ENCODE measurements at regions not wholly inside any gene's neighbourhood (a gene's known extent, or its start where the extent isn't known, plus 50 kb on each side); places are given as distances from the start of the nearest gene placed in this dataset.

DNA sequence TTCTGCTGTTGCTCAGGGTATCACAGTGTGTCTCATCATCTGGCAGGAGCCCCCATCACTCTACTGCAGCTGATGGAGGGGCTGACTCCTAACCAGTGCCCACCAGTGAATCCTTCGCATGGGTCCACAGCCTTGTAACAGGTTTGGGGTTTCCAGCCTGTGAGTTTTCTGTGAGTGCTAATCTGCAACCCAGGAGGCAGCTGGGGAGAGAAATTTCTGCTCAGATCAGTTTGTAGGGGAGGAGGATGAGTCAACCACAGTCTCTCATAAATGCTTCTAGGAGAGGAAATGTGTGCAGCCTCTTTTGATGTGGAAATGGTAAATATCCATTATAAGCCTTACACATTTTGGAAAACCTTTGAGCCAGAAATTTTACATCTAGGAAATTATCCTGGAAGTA lies 871.3 kb downstream of the AACS start:
- DNase-seq (no peak), ATAC-seq (ENCODE audit: poor library complexity) (no peak)
- intact Hi-C loops (cut with DNase I) = no loop called here

DNA sequence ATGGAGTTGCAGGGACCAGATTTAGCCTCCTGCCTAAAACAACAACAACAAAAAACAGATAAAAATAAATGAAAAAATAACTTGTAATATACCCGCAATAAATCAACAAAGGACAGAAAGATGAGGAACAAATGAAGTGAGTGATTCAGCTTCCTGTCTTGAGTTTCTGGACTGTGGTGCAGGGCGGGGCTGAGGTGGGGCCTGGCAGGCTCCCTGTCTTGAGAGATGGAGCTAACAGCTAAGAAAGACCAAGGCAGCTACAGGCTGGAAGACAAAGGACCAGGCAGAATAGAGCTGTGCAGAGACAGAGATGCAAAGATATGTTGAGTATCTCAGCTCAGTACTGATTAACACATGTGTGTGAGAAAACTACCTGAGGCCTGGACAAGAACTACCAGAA lies 879.2 kb downstream of the AACS start:
- ATAC-seq (ENCODE audit: poor library complexity) = no peak
- no peak for DNase-seq
- intact Hi-C loops (cut with DNase I) = no loop called here

DNA sequence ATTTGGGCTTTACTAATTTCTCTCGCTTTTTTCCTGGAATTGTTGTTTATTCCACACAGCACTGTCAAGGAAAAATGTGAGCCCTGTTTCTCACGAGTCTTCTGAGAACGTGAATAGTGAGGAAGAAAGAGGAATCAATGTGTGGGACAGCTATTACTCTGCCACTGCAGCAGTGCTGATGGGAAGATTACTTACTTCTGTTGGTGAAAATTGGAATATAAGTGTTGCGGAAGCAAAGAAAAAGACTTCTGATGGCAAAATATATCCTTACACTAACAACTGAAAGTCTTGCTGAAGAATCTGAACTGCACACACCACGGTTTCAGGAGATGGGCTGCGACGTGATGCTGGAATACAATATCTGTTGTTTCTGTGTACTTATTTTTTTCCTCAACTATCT lies 884.2 kb downstream of the AACS start:
- DNase-seq (no peak), ATAC-seq (ENCODE audit: poor library complexity) (no peak)
- intact Hi-C loops (cut with DNase I) = no loop called here

- DNase-seq (no peak), ATAC-seq (ENCODE audit: poor library complexity) (no peak)
- intact Hi-C loops (cut with DNase I) = no loop called here
Observed at GRCh38 chr12:125954362-125954761, 889.1 kb downstream of the AACS start.

GRCh38 chr12:125956186-125956585 lies 891.0 kb downstream of the AACS start:
- no peak for ATAC-seq (ENCODE audit: poor library complexity)
- intact Hi-C loops (cut with DNase I) = no loop called here
- no peak for DNase-seq

DNA sequence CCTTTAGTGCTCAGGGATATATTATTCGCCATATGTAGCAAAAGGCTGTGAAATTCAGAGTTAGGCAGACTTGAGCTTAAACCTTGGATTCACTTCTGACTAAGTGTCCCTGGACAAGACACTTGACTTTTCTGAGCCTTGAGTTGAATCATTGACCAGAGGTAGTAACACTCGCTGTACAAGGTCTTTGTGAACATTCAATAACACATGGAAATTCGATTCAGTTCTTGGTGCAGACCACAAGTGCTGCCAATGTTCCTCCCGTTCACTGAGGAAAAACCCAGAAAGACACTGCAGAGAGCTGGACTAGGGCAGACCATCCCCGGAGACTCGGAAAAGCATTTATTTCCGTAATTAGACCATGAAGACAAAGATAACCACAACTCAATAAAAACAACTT lies 901.4 kb downstream of the AACS start:
- ATAC-seq (ENCODE audit: poor library complexity) = no peak
- no peak for DNase-seq
- intact Hi-C loops (cut with DNase I) = no loop called here

DNA sequence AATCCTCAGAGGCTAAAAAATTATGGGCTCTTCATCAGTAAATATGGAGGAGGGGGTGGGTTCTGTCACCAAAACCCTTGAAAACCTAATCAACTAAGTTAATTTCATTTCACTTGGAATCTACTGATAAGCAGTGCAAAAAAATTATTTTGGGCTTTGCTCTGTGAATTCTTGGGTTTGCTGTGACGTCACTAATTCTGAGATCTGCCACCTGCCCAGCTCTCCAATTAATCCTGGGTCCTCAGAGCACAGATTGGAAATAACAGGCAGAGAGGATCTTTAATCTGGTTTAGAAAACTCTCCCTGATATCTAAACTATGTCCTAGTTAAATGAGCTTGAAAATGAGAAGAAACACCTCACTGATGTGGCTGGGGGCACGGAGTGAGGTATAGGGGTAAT lies 903.2 kb downstream of the AACS start:
- intact Hi-C loops (cut with DNase I) = no loop called here
- DNase-seq = no peak
- ATAC-seq (ENCODE audit: poor library complexity) = no peak

GRCh38 chr12:125971981-125972380 lies 906.7 kb downstream of the AACS start:
- ATAC-seq (ENCODE audit: poor library complexity) (no peak), DNase-seq (no peak)
- intact Hi-C loops (cut with DNase I) = no loop called here

GRCh38 chr12:125978286-125978685 lies 913.1 kb downstream of the AACS start:
- DNase-seq = no peak
- intact Hi-C loops (cut with DNase I) = no loop called here
- no peak for ATAC-seq (ENCODE audit: poor library complexity)

GRCh38 chr12:125981610-125982253 lies 916.5 kb downstream of the AACS start:
- no peak for ATAC-seq (ENCODE audit: poor library complexity)
- DNase-seq = no peak
- intact Hi-C loops (cut with DNase I) = no loop called here

DNA sequence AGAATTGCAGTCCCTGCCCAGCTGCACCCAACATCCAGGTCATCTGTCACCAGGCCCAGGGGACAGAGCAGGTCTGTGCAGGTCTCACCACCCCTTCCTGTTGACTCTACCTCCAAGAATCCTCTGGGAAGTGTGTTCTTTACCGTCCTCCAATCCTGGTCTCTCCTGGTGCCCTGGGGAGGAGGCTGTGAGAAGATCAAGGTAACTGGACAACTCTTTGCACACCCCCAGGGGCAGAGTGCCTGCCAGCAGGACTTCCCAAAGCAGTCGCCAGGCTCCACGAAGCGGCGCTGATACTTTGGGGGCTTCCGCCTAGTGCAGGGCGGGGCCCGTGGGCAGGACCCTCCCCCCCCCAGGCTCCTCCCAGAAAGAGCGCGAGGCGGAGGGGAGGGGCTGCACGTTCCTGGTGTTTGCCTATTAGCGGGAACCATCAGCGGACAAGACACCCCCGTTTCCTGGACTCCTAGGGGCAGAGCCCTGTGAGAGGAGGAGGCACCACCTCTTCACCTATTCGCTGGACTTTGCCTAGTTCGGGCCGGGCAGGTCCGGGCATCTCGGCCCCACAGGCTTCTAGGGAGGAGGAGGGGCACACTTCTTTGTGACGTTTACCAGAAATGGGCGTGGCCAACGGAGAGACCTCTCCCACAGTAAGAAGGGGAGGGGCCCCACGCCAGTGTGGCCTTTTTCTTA lies 918.0 kb downstream of the AACS start:
- ATAC-seq (ENCODE audit: poor library complexity) (peak; percentile 84), DNase-seq (peak; percentile 40)
- intact Hi-C loops (cut with DNase I) = no loop called here

DNA sequence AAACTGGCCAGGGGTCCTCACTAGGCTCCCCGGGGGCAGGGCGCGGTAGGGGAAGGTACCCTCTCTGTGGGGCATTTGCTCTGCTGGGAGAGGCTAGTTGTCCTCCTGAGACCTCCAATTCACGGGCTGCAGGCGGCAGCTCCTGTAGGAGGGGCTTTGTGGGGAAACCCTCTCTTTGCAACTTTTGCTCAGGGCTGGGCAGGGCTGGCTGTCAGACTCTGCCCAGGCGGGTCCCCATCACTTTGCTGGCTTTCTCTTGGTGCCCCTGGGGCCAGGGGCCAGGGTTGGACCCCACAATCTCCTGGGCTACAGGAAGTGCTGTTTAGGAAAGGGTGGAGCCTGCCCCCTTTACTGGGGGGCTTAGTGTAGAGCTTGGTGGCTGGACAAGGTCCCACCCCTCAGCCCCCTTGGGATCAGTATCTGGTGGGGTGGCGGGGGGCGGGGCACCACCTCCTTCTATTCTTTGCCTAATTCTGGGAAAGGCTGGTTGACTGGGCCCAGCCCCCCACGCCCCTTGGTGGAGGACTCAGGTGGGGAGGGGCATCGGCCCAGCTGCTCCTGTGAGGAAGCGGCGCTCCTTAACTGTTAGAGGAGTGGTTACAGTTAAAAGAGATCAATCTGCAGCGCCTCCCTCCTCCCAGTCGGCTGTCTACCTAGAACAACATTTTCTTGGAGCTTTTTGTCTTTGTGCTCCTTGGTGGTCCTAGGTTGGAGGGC lies 918.7 kb downstream of the AACS start:
- intact Hi-C loops (cut with DNase I) = no loop called here
- peak; percentile 68 for ATAC-seq (ENCODE audit: poor library complexity)
- DNase-seq = peak; percentile 37

- intact Hi-C loops (cut with DNase I) = no loop called here
- DNase-seq (no peak), ATAC-seq (ENCODE audit: poor library complexity) (no peak)
Observed at GRCh38 chr12:125988545-125988944, 923.3 kb downstream of the AACS start.

GRCh38 chr12:125989696-125990095 lies 924.5 kb downstream of the AACS start:
- no peak for DNase-seq
- no peak for ATAC-seq (ENCODE audit: poor library complexity)
- intact Hi-C loops (cut with DNase I) = no loop called here

DNA sequence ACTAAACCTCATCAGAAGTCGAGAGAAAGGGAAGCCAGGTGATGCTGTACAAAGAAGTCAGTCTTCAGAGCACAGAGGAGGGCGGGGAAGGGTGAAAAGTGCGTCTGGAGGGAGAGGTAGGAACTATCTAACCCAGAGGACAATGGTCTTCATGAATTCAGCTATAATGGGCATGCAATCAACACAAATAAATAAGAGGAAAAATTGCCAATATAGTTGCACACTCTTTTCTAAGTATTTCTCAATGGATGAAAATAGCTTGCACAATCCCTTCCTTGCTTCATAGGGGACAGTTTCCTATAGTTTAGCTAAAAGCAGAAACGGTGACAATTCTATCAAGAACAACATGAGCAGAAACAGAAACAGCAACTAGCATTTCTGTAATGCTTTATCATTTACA lies 931.2 kb downstream of the AACS start:
- intact Hi-C loops (cut with DNase I) = no loop called here
- no peak for DNase-seq
- ATAC-seq (ENCODE audit: poor library complexity) = no peak

DNA sequence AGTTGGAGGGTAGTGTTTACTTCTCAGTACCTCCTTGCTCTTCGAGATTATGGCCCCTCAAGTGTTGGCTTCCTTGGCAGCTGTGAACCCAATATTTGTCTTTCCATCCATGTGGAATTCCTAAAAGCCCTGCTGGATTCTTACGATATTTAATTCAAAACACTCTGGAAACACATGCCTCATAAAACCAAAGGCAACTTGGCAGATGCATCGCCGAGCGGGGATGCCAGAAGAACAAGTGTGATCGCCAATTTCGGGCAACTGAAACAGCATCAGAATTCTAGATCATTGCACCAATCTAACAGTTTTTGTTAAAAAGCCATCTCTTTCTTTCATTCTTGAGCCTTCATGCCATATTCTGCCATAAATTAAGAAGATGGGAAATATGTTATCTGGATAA lies 934.4 kb downstream of the AACS start:
- intact Hi-C loops (cut with DNase I) = no loop called here
- no peak for DNase-seq
- no peak for ATAC-seq (ENCODE audit: poor library complexity)

- intact Hi-C loops (cut with DNase I) = no loop called here
- ATAC-seq (ENCODE audit: poor library complexity) (no peak), DNase-seq (no peak)
Observed at GRCh38 chr12:126019385-126019784, 954.1 kb downstream of the AACS start.

- intact Hi-C loops (cut with DNase I) = no loop called here
- ATAC-seq (ENCODE audit: poor library complexity) (no peak), DNase-seq (no peak)
Observed at GRCh38 chr12:126021675-126022074, 956.4 kb downstream of the AACS start.

GRCh38 chr12:126027825-126028224 lies 962.6 kb downstream of the AACS start:
- intact Hi-C loops (cut with DNase I) = no loop called here
- ATAC-seq (ENCODE audit: poor library complexity) (no peak), DNase-seq (no peak)

DNA sequence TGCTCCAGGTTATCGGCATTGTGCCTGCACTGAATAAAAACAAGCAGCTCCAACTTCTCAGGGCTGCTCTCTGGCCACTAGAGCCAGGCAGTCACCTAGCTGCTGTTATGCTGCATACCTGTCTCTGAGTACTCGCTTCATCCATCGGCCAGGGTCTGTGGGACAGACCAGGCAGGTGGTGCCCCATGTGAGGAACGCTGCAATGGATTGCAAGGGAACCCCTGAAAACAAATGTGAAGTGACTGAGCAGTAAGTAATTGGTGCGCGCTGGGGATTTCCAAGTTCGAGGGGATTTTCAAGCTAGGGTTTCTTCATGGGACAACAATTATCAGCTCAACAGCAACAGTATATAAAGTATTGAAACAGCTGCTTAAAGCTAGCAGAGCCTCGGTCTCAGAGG lies 965.3 kb downstream of the AACS start:
- DNase-seq (no peak), ATAC-seq (ENCODE audit: poor library complexity) (no peak)
- intact Hi-C loops (cut with DNase I) = no loop called here

All from Right ventricle myocardium superior (tissue), 1 donor.